Testis (tissue), 2 donors: ENCODE measurements at regions not wholly inside any gene's neighbourhood (a gene's known extent, or its start where the extent isn't known, plus 50 kb on each side); places are given as distances from the start of the nearest gene placed in this dataset.

Experiments used
- DNase-seq: peaks from one replicate; pipeline ENCODE4 v3.0.0-alpha.2; 2019
- H3K27ac ChIP-seq, 2 donors: fragments of 200-600 bp; sonication (generic); one replicate each; pipeline ENCODE4 v1.5.1; 2019
- H3K27me3 ChIP-seq: fragments of 200-600 bp; sonication (generic); one replicate; pipeline ENCODE4 v1.5.1; 2019
- H3K36me3 ChIP-seq: fragments of 200-600 bp; sonication (generic); one replicate; pipeline ENCODE4 v1.5.1; 2017; ENCODE audit warnings: low read depth; ENCODE audit errors: missing control alignments
- H3K4me1 ChIP-seq: fragments of 200-600 bp; sonication (generic); one replicate; pipeline ENCODE4 v1.5.1; 2019
- H3K4me3 ChIP-seq, 2 donors: fragments of 200-600 bp; sonication (generic); one replicate each; pipeline ENCODE4 v1.5.1; 2017 to 2019
- H3K9me3 ChIP-seq: fragments of 200-600 bp; sonication (generic); one replicate; pipeline ENCODE4 v1.5.1; 2017
- POLR2A ChIP-seq: fragments of 450-650 bp; IDR thresholded peaks from one replicate; pipeline ENCODE4 v1.6.1; 2017; ENCODE audit warnings: antibody characterized with exemption, mild to moderate bottlenecking, moderate library complexity
- WGBS, 2 donors: methylation state at CpG; one replicate each; pipeline ENCODE4 v1.1.5; 2018; 5-methylcytosine and 5-hydroxymethylcytosine counted together
- intact Hi-C: fragments of 100-400 bp; cut with DNase I; formaldehyde crosslinking; loops from one replicate; pipeline ENCODE4 v1.15.1; 2023; ENCODE audit warnings: low total_unique reads
- TF ChIP-seq, protein P1 (sequence below), 3 experiments: fragments of 450-650 bp in 2 of 3; fragments of 200-600 bp in 1 of 3; sonication (generic) in 1 of 3; IDR thresholded peaks; one replicate each; pipeline ENCODE4 v1.5.1; 2016 to 2019; ENCODE audit warnings: antibody characterized with exemption in 3 of 3, mild to moderate bottlenecking in 2 of 3, moderate library complexity in 1 of 3

GRCh38 chr20:39702701-39703349, 740.7 kb downstream of the DHX35 start:
- H3K4me3 ChIP-seq: no peak overlapping the region
- no peak for DNase-seq
- no peaks in the 10 kb centered on the region for H3K4me1 ChIP-seq
- no peaks in the 10 kb centered on the region for H3K27me3 ChIP-seq
- TF ChIP-seq, protein P1, sequence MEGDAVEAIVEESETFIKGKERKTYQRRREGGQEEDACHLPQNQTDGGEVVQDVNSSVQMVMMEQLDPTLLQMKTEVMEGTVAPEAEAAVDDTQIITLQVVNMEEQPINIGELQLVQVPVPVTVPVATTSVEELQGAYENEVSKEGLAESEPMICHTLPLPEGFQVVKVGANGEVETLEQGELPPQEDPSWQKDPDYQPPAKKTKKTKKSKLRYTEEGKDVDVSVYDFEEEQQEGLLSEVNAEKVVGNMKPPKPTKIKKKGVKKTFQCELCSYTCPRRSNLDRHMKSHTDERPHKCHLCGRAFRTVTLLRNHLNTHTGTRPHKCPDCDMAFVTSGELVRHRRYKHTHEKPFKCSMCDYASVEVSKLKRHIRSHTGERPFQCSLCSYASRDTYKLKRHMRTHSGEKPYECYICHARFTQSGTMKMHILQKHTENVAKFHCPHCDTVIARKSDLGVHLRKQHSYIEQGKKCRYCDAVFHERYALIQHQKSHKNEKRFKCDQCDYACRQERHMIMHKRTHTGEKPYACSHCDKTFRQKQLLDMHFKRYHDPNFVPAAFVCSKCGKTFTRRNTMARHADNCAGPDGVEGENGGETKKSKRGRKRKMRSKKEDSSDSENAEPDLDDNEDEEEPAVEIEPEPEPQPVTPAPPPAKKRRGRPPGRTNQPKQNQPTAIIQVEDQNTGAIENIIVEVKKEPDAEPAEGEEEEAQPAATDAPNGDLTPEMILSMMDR (IDR thresholded peaks at IDR 0.05): no peak
- TF ChIP-seq POLR2A: no peak
- WGBS, 2 donors: 69 to 84% methylated on average over 1 of the region's 1 CpG
- H3K9me3 ChIP-seq: no peaks in the 10 kb centered on the region
- no peaks in the 10 kb centered on the region for H3K36me3 ChIP-seq
- H3K27ac ChIP-seq: no peak overlapping the region
- intact Hi-C loops: no loop called here

- Histone ChIP-seq H3K4me3 (no peak overlapping the region), H3K9me3 (no peaks in the 10 kb centered on the region), H3K27me3 (no peaks in the 10 kb centered on the region), H3K27ac (no peak overlapping the region), H3K36me3 (no peaks in the 10 kb centered on the region), H3K4me1 (no peaks in the 10 kb centered on the region)
- DNase-seq: no peak
- intact Hi-C loops: no loop called here
- 91 to 94% methylated on average over 3 of the region's 3 CpGs for WGBS, 2 donors
- TF ChIP-seq, protein P1 (IDR thresholded peaks at IDR 0.05): no peak
- TF ChIP-seq POLR2A: no peak
Observed at GRCh38 chr20:39700528-39700927, 738.4 kb downstream of the DHX35 start.

GRCh38 chr20:39699166-39699725, 737.1 kb downstream of the DHX35 start:
- no peak for DNase-seq
- 68 to 85% methylated on average over 2 of the region's 2 CpGs for WGBS, 2 donors
- TF ChIP-seq, protein P1 (IDR thresholded peaks at IDR 0.05): no peak
- no peak for TF ChIP-seq POLR2A
- Histone ChIP-seq H3K9me3 (no peaks in the 10 kb centered on the region), H3K27ac (no peak overlapping the region), H3K27me3 (no peaks in the 10 kb centered on the region), H3K4me3 (no peak overlapping the region), H3K36me3 (no peaks in the 10 kb centered on the region), H3K4me1 (no peaks in the 10 kb centered on the region)
- intact Hi-C loops: no loop called here

DNA sequence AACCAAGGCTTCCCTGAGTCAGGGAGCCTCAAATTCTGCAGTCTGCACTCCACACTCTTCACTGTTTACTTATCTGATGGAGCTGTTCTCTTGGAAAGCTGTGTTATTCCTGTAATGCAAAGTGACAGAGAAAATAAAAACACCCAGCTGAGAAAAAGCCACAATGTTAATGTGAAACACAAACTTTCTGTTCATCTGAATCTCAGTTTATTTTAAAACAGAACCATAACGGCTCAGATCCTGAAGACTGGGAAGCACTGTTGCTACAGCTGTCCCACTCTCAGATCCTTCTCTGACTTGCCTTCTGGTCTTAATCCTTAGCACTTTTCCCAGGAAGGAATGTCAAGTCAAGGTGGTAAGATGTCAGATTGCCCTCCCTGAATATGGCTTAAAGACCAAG, 736.6 kb downstream of the DHX35 start:
- DNase-seq: no peak
- 56 to 85% methylated on average over 1 of the region's 1 CpG for WGBS, 2 donors
- intact Hi-C loops: no loop called here
- no peaks in the 10 kb centered on the region for H3K9me3 ChIP-seq
- no peaks in the 10 kb centered on the region for H3K27me3 ChIP-seq
- H3K36me3 ChIP-seq: no peaks in the 10 kb centered on the region
- no peak overlapping the region for H3K27ac ChIP-seq
- no peak for TF ChIP-seq POLR2A
- TF ChIP-seq, protein P1 (IDR thresholded peaks at IDR 0.05): no peak
- no peak overlapping the region for H3K4me3 ChIP-seq
- no peaks in the 10 kb centered on the region for H3K4me1 ChIP-seq
